OCI-LY3 (cell line): ENCODE measurements at regions not wholly inside any gene's neighbourhood (a gene's known extent, or its start where the extent isn't known, plus 50 kb on each side); places are given as distances from the start of the nearest gene placed in this dataset.

ENCODE experiments used
- H2AFZ ChIP-seq: fragments of 200-600, 300-600 bp; shearing (Covaris generic); 2 replicates; pipeline ENCODE4 v1.6.0; 2014; ENCODE audit warnings: antibody characterized with exemption, low read depth, low read length
- H3K27ac ChIP-seq: fragments of 200-600, 300-600 bp; sonication (generic); 2 replicates; pipeline ENCODE4 v1.5.1; 2014; ENCODE audit warnings: mild to moderate bottlenecking, low read length, moderate library complexity, mixed read lengths
- H3K27me3 ChIP-seq: fragments of 200-600, 300-600 bp; sonication (generic); 2 replicates; pipeline ENCODE4 v1.6.1; 2014; ENCODE audit warnings: low read depth, low read length, mixed read lengths
- H3K36me3 ChIP-seq: fragments of 200-600, 300-600 bp; sonication (generic); replicated peaks from 2 replicates; pipeline ENCODE3; 2014; ENCODE audit warnings: low read depth, low read length, mixed read lengths
- H3K4me1 ChIP-seq: fragments of 300-600, 200-600 bp; sonication (generic); 2 replicates; pipeline ENCODE4 v1.6.1; 2014; ENCODE audit warnings: low read length, mixed read lengths
- H3K4me2 ChIP-seq: fragments of 200-600, 300-600 bp; sonication (generic); 2 replicates; pipeline ENCODE4 v1.6.1; 2014; ENCODE audit warnings: low read length, mixed read lengths
- H3K4me3 ChIP-seq: fragments of 300-600, 200-600 bp; sonication (generic); 2 replicates; pipeline ENCODE4 v1.5.1; 2014; ENCODE audit warnings: antibody characterized with exemption, mild to moderate bottlenecking, low read length, moderate library complexity
- H3K79me2 ChIP-seq: fragments of 300-600, 200-600 bp; shearing (Covaris generic); 2 replicates; pipeline ENCODE4 v1.6.1; 2014; ENCODE audit warnings: mild to moderate bottlenecking, low read length, mixed read lengths
- H3K9ac ChIP-seq: fragments of 300-600, 200-600 bp; shearing (Covaris generic); 2 replicates; pipeline ENCODE4 v1.6.0; 2014; ENCODE audit warnings: mild to moderate bottlenecking, low read length, moderate library complexity
- H3K9me3 ChIP-seq: fragments of 200-600, 300-600 bp; shearing (Covaris generic); 2 replicates; pipeline ENCODE4 v1.6.1; 2014; ENCODE audit warnings: low read length, mixed read lengths; ENCODE audit not compliant: insufficient read depth
- H4K20me1 ChIP-seq: fragments of 200-600, 300-600 bp; sonication (generic); 2 replicates; pipeline ENCODE4 v1.6.1; 2016; ENCODE audit warnings: low read length, mixed read lengths; ENCODE audit not compliant: insufficient read depth
- EZH2phosphoT487 ChIP-seq: fragments of 200-600 bp; shearing (Covaris generic); IDR thresholded peaks from 2 replicates; pipeline ENCODE4 v1.6.1; 2018; ENCODE audit warnings: antibody characterized with exemption, mixed run types, low read depth
- TF ChIP-seq, protein P1 (sequence below): fragments of 200-600, 300-600 bp; sonication (generic); IDR thresholded peaks from 2 replicates; pipeline ENCODE4 v1.5.1; 2014; ENCODE audit warnings: antibody characterized with exemption, low read length, low read depth

DNA sequence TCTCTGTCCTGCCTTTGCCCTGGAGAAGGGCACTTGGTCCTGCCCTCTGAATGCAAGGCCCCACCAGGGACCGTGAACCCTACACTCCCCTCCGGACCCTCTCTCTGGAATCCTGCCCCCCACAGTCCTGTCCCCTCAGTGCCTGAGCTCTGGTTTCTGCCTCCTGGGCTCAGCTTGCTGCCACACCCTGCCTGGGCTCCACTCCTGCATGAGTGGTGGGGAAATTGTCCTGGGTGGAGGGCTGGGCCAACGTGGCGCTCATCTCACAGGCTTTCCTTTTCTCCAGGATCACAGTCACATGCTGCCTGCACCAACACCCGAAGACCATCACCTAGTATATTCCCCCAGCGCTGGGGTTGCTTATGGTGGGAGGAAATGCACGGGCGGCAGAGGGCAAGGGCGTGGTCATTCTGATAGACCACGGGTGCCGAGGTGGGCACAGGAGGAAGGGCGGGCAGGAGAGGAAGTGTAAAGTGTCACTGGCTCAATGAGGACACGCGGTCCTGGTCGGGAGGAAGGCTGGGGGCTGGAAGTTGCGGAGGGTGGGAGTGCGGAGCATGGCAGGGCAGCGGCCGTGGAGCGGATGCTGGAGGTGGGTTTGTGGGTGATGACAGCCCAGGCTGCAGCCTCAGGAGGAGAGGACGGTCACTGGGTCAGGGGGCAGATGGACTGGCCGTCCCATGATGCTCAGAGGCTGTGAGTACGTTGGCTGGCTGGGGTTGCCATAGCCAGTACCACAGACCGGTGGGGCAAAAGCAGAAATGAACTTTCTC, 99.5 kb downstream of the KIF26A start:
- H3K4me1 ChIP-seq: no peaks in the 10 kb centered on the region
- H3K9ac ChIP-seq: no peak overlapping the region
- H3K27ac ChIP-seq: no peak overlapping the region
- no peaks in the 10 kb centered on the region; the same call in 1 of the 2 replicates for H3K27me3 ChIP-seq
- no peaks in the 10 kb centered on the region for H3K79me2 ChIP-seq
- H4K20me1 ChIP-seq: no peaks in the 10 kb centered on the region
- no peak overlapping the region for H3K4me3 ChIP-seq
- no peaks in the 10 kb centered on the region for H3K9me3 ChIP-seq
- TF ChIP-seq EZH2phosphoT487: no peak
- TF ChIP-seq, protein P1, sequence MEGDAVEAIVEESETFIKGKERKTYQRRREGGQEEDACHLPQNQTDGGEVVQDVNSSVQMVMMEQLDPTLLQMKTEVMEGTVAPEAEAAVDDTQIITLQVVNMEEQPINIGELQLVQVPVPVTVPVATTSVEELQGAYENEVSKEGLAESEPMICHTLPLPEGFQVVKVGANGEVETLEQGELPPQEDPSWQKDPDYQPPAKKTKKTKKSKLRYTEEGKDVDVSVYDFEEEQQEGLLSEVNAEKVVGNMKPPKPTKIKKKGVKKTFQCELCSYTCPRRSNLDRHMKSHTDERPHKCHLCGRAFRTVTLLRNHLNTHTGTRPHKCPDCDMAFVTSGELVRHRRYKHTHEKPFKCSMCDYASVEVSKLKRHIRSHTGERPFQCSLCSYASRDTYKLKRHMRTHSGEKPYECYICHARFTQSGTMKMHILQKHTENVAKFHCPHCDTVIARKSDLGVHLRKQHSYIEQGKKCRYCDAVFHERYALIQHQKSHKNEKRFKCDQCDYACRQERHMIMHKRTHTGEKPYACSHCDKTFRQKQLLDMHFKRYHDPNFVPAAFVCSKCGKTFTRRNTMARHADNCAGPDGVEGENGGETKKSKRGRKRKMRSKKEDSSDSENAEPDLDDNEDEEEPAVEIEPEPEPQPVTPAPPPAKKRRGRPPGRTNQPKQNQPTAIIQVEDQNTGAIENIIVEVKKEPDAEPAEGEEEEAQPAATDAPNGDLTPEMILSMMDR: no peak
- no peaks in the 10 kb centered on the region for H3K36me3 ChIP-seq
- no peak overlapping the region for H3K4me2 ChIP-seq
- H2AFZ ChIP-seq: no peak overlapping the region

DNA sequence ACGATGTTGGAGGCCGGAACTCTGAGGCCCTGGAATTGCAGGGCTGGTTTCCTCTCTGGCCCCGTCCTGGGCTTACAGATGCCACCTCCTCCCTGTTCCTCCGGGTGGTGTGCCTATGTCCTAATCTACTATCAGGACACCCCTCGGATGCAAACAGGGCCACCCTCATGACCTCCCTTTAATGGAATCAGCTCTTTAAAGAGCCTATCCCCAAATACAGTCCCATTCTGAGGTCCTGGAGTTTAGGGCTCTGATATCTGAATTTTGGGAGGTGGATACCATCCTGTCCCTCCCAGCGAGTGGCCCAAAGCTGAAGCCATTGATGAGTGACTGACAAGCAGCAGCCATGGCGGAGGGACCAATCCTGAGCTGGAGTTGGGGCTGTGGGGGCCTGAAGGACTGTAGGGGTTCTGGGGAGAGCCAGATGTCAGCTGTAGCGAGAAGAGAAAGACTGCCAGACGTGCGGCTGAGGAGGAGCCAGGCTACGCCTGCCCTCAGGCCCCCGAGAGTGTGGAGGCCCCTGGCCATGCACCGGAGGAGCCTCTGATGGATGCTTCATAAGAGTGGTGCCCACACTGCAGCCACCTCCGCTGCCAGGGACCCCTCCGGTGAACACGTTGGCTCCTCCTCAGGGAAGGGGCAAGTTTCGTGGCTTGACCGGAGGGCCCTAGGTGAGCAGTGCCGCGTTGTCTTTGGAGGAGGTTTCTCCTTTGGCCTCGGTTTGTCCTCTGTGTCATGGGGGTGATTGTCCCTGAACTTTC, 100.2 kb downstream of the KIF26A start:
- no peak overlapping the region for H3K4me3 ChIP-seq
- no peaks in the 10 kb centered on the region; the same call in 1 of the 2 replicates for H3K27me3 ChIP-seq
- no peaks in the 10 kb centered on the region for H4K20me1 ChIP-seq
- no peaks in the 10 kb centered on the region for H3K4me1 ChIP-seq
- H3K9ac ChIP-seq: no peak overlapping the region
- no peaks in the 10 kb centered on the region for H3K36me3 ChIP-seq
- no peaks in the 10 kb centered on the region for H3K79me2 ChIP-seq
- no peaks in the 10 kb centered on the region for H3K9me3 ChIP-seq
- H2AFZ ChIP-seq: no peak overlapping the region
- H3K4me2 ChIP-seq: no peak overlapping the region
- no peak for TF ChIP-seq EZH2phosphoT487
- TF ChIP-seq, protein P1: no peak
- H3K27ac ChIP-seq: no peak overlapping the region

DNA sequence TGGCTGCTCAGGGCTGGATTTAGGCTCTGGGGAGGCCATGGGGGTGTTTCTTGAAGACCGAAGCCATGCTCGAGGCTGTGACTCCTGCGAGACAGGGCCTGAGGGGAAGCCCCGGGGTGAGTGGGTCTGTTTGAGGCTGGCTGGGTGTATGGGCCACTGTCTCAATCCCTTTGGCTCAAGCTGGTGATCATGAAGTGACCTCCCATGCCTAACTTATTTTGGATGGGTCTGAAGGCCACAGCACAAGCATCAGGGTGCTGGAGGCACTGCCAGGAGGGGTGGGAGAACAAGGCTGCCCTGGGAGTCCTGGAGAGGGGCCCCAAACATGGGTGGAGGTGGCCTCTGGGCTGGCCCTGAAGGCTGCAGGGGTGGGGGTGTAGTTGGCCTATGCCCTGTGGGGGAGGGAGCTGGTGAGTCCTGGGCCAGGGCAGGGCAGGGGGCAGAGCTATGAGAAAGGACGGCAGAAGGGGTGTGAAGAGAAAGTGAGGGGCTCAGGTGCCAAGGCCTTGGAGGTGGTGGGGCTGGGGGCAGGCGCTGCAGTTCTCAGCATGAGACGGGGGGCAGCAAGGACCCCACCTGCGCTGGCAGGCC, 100.9 kb downstream of the KIF26A start:
- TF ChIP-seq, protein P1: no peak
- no peak for TF ChIP-seq EZH2phosphoT487
- Histone ChIP-seq H3K27ac (no peak overlapping the region), H3K27me3 (no peaks in the 10 kb centered on the region; the same call in 1 of the 2 replicates), H4K20me1 (no peaks in the 10 kb centered on the region), H3K36me3 (no peaks in the 10 kb centered on the region), H3K4me3 (no peak overlapping the region), H2AFZ (no peak overlapping the region), H3K9ac (no peak overlapping the region), H3K4me1 (no peaks in the 10 kb centered on the region), H3K9me3 (no peaks in the 10 kb centered on the region), H3K79me2 (no peaks in the 10 kb centered on the region), H3K4me2 (no peak overlapping the region)

DNA sequence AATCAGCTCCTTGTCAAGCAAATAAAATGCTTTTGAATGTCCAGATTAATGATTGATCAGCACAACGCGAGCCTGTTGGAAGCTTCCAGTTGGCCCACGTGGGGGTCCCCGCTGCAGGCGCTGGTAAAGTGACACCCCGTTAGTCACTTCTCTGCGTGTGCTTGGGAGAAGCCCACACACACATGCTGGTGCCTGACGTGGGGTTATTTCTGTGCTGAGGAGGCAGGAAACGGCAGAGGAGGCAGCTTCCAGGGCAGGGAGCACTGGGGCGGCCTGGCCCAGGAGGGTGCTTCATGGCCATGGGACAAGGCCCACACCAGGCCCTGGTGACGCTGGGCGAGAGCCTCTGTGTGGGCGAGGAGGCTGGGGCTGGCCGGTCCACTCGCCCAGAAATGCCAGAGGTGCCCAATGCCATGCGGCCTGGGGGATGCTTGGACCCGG, 101.5 kb downstream of the KIF26A start:
- Histone ChIP-seq H3K27me3 (no peaks in the 10 kb centered on the region; the same call in 1 of the 2 replicates), H3K36me3 (no peaks in the 10 kb centered on the region), H3K4me1 (no peaks in the 10 kb centered on the region), H4K20me1 (no peaks in the 10 kb centered on the region), H2AFZ (no peak overlapping the region), H3K4me2 (no peak overlapping the region), H3K9ac (no peak overlapping the region), H3K9me3 (no peaks in the 10 kb centered on the region), H3K4me3 (no peak overlapping the region), H3K27ac (no peak overlapping the region), H3K79me2 (no peaks in the 10 kb centered on the region)
- TF ChIP-seq, protein P1: no peak
- no peak for TF ChIP-seq EZH2phosphoT487
